Activated naive CD4-positive, alpha-beta T cell treated with anti-CD3 and anti-CD28 coated beads for 36 hours (primary cell): ENCODE measurements at regions not wholly inside any gene's neighbourhood (a gene's known extent, or its start where the extent isn't known, plus 50 kb on each side); places are given as distances from the start of the nearest gene placed in this dataset.
"Not testable (repeated sequence)": the region's sequence is repeated elsewhere in the genome, so short reads cannot be mapped to it uniquely, and the experiment has no call there.

Source experiments
- CTCF ChIA-PET: fragments of 350-600 bp; sonication (Branson Sonifier 250); formaldehyde crosslinking; loops from one replicate; lab custom pipeline; 2021; ENCODE audit warnings: antibody characterized with exemption; lab: Charles Lee
- DNase-seq: peaks from one replicate; pipeline ENCODE4 v3.0.0-alpha.2; 2020
- H3K27ac Mint-ChIP-seq: one replicate; pipeline ENCODE4 v1.8.0; 2021; ENCODE audit warnings: mild to moderate bottlenecking, mixed read lengths
- H3K27me3 Mint-ChIP-seq: one replicate; pipeline ENCODE4 v1.8.0; 2021; ENCODE audit warnings: low read depth, mixed read lengths
- H3K36me3 Mint-ChIP-seq: one replicate; pipeline ENCODE4 v1.8.0; 2021; ENCODE audit warnings: low read depth, mixed read lengths
- H3K4me1 Mint-ChIP-seq: one replicate; pipeline ENCODE4 v1.8.0; 2021; ENCODE audit warnings: low read depth, mixed read lengths
- H3K4me3 Mint-ChIP-seq: one replicate; pipeline ENCODE4 v1.8.0; 2021; ENCODE audit warnings: mild to moderate bottlenecking, moderate library complexity, mixed read lengths
- H3K9me3 Mint-ChIP-seq: one replicate; pipeline ENCODE4 v1.8.0; 2021; ENCODE audit warnings: mixed read lengths
- intact Hi-C: fragments of 100-400 bp; cut with micrococcal nuclease; formaldehyde crosslinking; loops from one replicate; pipeline ENCODE4 v1.15.1; 2023

DNA sequence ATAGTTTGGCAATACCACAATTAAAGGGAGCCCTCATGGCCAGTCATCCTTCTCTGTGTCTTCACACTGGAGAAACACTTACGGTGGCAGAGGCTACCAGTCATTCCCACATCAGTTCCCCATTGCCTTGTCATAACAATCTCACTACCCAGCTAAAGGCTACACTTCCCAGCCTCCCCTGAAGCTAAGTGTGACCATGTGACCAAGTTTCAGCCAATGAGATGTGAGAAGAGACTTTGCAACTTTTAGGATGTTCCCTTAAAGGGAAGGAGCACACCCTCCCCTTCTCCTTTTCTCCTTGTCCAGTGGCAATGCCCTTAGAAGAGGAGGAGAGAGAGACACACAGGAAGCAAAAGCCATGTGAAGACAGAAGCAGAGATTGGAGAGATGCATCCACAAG is 89.0 kb upstream of the RAB12 start:
- DNase-seq = no peak
- H3K4me3 Mint-ChIP-seq = no peak overlapping the region
- CTCF ChIA-PET = no interaction called here
- H3K27ac Mint-ChIP-seq = no peak overlapping the region
- peaks cover 4% of the 10 kb centered on the region for H3K9me3 Mint-ChIP-seq
- H3K27me3 Mint-ChIP-seq = peaks cover 8% of the 10 kb centered on the region
- H3K4me1 Mint-ChIP-seq = no peaks in the 10 kb centered on the region
- H3K36me3 Mint-ChIP-seq = no peaks in the 10 kb centered on the region
- intact Hi-C loops = no loop called here

DNA sequence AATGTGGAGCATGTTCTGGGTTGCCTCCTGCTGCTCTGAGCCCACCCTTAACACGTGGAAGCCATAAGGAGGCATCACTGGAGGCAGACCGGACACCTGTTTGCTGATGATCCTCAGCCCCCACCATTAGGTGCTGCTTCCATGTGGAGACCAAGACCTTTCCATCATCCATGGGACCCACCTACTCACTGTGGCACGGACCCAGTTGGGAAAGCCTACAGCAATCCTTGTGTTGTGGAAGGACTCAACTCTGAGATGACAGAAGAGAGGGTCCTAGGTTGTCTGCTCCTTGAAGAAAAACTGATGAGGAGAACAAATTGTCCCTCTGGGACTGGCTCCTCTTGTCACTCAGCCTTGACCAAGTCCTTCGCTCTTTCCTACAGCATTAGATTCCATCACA is 86.5 kb upstream of the RAB12 start:
- no peak for DNase-seq
- intact Hi-C loops = no loop called here
- peaks cover 20% of the 10 kb centered on the region for H3K27me3 Mint-ChIP-seq
- no peaks in the 10 kb centered on the region for H3K4me1 Mint-ChIP-seq
- no peaks in the 10 kb centered on the region for H3K36me3 Mint-ChIP-seq
- no peak overlapping the region for H3K4me3 Mint-ChIP-seq
- no peak overlapping the region for H3K27ac Mint-ChIP-seq
- H3K9me3 Mint-ChIP-seq = peaks cover 4% of the 10 kb centered on the region
- CTCF ChIA-PET = no interaction called here

GRCh38 chr18:8525692-8526091 is 83.5 kb upstream of the RAB12 start:
- H3K27ac Mint-ChIP-seq = no peak overlapping the region
- intact Hi-C loops = no loop called here
- no peak overlapping the region for H3K4me3 Mint-ChIP-seq
- CTCF ChIA-PET = no interaction called here
- peaks cover 21% of the 10 kb centered on the region for H3K27me3 Mint-ChIP-seq
- no peaks in the 10 kb centered on the region for H3K4me1 Mint-ChIP-seq
- no peak for DNase-seq
- peaks cover 15% of the 10 kb centered on the region for H3K9me3 Mint-ChIP-seq
- H3K36me3 Mint-ChIP-seq = no peaks in the 10 kb centered on the region

DNA sequence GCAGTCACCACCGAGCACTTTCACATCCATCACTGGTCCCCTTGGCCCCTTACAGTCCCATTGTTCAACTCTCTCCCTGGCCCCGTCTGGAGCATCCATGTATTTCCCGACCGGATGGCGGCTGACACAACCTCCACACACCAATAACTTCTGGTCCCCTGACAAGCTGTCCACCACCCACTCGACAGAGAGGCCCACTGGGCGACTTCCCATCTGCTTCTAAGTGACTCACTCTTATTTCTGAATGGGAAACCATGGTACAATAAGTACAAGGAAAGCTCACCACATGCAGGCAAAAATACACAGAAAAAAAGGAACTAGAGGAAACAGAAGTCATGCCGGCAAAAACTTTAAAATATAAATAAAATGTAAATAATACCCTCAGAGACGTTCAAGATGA is 82.9 kb upstream of the RAB12 start:
- DNase-seq = no peak
- Mint-ChIP-seq H3K4me3 (no peak overlapping the region), H3K9me3 (peaks cover 21% of the 10 kb centered on the region), H3K36me3 (no peaks in the 10 kb centered on the region), H3K27me3 (peaks cover 21% of the 10 kb centered on the region), H3K27ac (no peak overlapping the region), H3K4me1 (no peaks in the 10 kb centered on the region)
- CTCF ChIA-PET = no interaction called here
- intact Hi-C loops = no loop called here

GRCh38 chr18:8529609-8530008 is 79.6 kb upstream of the RAB12 start:
- H3K27me3 Mint-ChIP-seq = peaks cover 19% of the 10 kb centered on the region
- CTCF ChIA-PET = no interaction called here
- no peak for DNase-seq
- H3K4me3 Mint-ChIP-seq = no peak overlapping the region
- intact Hi-C loops = no loop called here
- H3K27ac Mint-ChIP-seq = no peak overlapping the region
- no peaks in the 10 kb centered on the region for H3K36me3 Mint-ChIP-seq
- peaks cover 39% of the 10 kb centered on the region for H3K9me3 Mint-ChIP-seq
- no peaks in the 10 kb centered on the region for H3K4me1 Mint-ChIP-seq

- intact Hi-C loops, DNase-seq, H3K36me3 Mint-ChIP-seq, H3K27ac Mint-ChIP-seq, CTCF ChIA-PET, H3K4me1 Mint-ChIP-seq, H3K4me3 Mint-ChIP-seq: not testable (repeated sequence)
- H3K9me3 Mint-ChIP-seq = peaks cover 40% of the 10 kb centered on the region
- H3K27me3 Mint-ChIP-seq = peaks cover 11% of the 10 kb centered on the region
Measured at GRCh38 chr18:8531084-8531483, 78.2 kb upstream of the RAB12 start.

- Mint-ChIP-seq H3K27ac (no peak overlapping the region), H3K4me1 (no peaks in the 10 kb centered on the region), H3K36me3 (no peaks in the 10 kb centered on the region), H3K9me3 (peaks cover 20% of the 10 kb centered on the region), H3K27me3 (no peaks in the 10 kb centered on the region), H3K4me3 (no peak overlapping the region)
- CTCF ChIA-PET = no interaction called here
- intact Hi-C loops = no loop called here
- no peak for DNase-seq
Measured at GRCh38 chr18:8536231-8536630, 73.0 kb upstream of the RAB12 start.

- H3K27me3 Mint-ChIP-seq = no peaks in the 10 kb centered on the region
- no peak for DNase-seq
- H3K4me1 Mint-ChIP-seq = no peaks in the 10 kb centered on the region
- CTCF ChIA-PET = no interaction called here
- H3K36me3 Mint-ChIP-seq = no peaks in the 10 kb centered on the region
- H3K9me3 Mint-ChIP-seq = peaks cover 13% of the 10 kb centered on the region
- intact Hi-C loops = no loop called here
- H3K4me3 Mint-ChIP-seq = no peak overlapping the region
- no peak overlapping the region for H3K27ac Mint-ChIP-seq
Measured at GRCh38 chr18:8536922-8537321, 72.3 kb upstream of the RAB12 start.

DNA sequence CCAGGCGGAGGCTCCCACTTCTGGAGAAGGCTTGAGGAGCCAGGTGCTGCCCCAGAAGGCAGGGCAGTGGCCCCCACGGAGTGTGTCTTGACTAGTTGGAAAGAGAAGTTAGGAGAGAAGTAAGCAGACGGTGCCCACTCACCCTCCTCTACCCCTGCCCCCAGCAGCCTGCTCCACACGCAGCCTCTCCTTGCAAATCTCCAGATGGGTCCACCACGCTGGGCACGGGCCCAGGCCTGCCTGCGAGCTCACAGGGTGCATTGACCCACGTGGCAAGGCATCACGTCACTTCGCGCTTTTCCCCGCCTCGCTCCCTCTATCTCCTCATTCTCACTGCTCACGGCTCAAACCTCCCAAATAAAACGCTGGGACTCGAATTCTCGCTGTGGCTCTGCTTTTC is 71.8 kb upstream of the RAB12 start:
- no peaks in the 10 kb centered on the region for H3K4me1 Mint-ChIP-seq
- no peaks in the 10 kb centered on the region for H3K36me3 Mint-ChIP-seq
- H3K27me3 Mint-ChIP-seq = no peaks in the 10 kb centered on the region
- H3K4me3 Mint-ChIP-seq = no peak overlapping the region
- no peak for DNase-seq
- intact Hi-C loops = no loop called here
- H3K9me3 Mint-ChIP-seq = peaks cover 8% of the 10 kb centered on the region
- CTCF ChIA-PET = no interaction called here
- no peak overlapping the region for H3K27ac Mint-ChIP-seq

- Mint-ChIP-seq H3K4me1 (no peaks in the 10 kb centered on the region), H3K9me3 (peaks cover 3% of the 10 kb centered on the region), H3K27ac (no peak overlapping the region), H3K27me3 (no peaks in the 10 kb centered on the region), H3K36me3 (no peaks in the 10 kb centered on the region), H3K4me3 (no peak overlapping the region)
- intact Hi-C loops = no loop called here
- DNase-seq = no peak
- CTCF ChIA-PET = interaction anchor here (1.0 kb wide), 1 partner anchor 27 kb away, joined by 3 read pairs; no protein-coding TSS in a partner anchor
Measured at GRCh38 chr18:8538935-8539334, 70.3 kb upstream of the RAB12 start.

DNA sequence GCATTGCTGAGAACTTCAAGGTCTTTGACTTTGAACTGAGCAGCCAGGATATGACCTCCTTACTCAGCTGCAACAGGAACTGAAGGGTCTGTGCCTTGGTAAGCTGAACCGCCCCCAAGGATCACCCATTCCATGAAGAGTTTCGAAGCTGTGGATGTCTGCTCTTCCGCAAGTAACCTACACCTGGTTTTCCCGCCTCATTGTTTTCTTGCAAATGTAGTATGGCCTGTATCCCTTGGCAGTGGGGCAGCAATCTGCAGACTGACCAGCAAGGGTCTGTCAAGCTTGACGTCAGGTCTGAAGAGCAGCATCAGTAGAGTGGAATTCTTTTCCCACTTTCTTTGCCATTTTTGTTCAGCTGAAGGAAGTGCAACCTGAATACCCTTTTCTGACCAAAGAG is 62.6 kb upstream of the RAB12 start:
- Mint-ChIP-seq H3K36me3 (no peaks in the 10 kb centered on the region), H3K27me3 (no peaks in the 10 kb centered on the region), H3K9me3 (no peaks in the 10 kb centered on the region), H3K4me1 (no peaks in the 10 kb centered on the region), H3K4me3 (no peak overlapping the region), H3K27ac (no peak overlapping the region)
- intact Hi-C loops = no loop called here
- CTCF ChIA-PET = interaction anchor here (0.6 kb wide), 1 partner anchor 39 kb away, joined by 4 read pairs; no protein-coding TSS in a partner anchor
- DNase-seq = no peak

- Mint-ChIP-seq H3K4me3 (no peak overlapping the region), H3K4me1 (no peaks in the 10 kb centered on the region), H3K36me3 (no peaks in the 10 kb centered on the region), H3K9me3 (no peaks in the 10 kb centered on the region), H3K27ac (no peak overlapping the region), H3K27me3 (no peaks in the 10 kb centered on the region)
- DNase-seq = no peak
- CTCF ChIA-PET = no interaction called here
- intact Hi-C loops = no loop called here
Measured at GRCh38 chr18:8548186-8548585, 61.1 kb upstream of the RAB12 start.

GRCh38 chr18:8549254-8549757 is 59.9 kb upstream of the RAB12 start:
- H3K4me3 Mint-ChIP-seq = no peak overlapping the region
- CTCF ChIA-PET = no interaction called here
- no peak for DNase-seq
- no peaks in the 10 kb centered on the region for H3K27me3 Mint-ChIP-seq
- H3K4me1 Mint-ChIP-seq = no peaks in the 10 kb centered on the region
- H3K27ac Mint-ChIP-seq = no peak overlapping the region
- H3K36me3 Mint-ChIP-seq = no peaks in the 10 kb centered on the region
- H3K9me3 Mint-ChIP-seq = no peaks in the 10 kb centered on the region
- intact Hi-C loops = no loop called here

- Mint-ChIP-seq H3K36me3 (no peaks in the 10 kb centered on the region), H3K4me1 (no peaks in the 10 kb centered on the region), H3K9me3 (no peaks in the 10 kb centered on the region), H3K4me3 (no peak overlapping the region), H3K27ac (no peak overlapping the region), H3K27me3 (no peaks in the 10 kb centered on the region)
- CTCF ChIA-PET = no interaction called here
- intact Hi-C loops = no loop called here
- DNase-seq = no peak
Measured at GRCh38 chr18:8552151-8552550, 57.1 kb upstream of the RAB12 start.
